8988T (cell line): ENCODE measurements at regions not wholly inside any gene's neighbourhood (a gene's known extent, or its start where the extent isn't known, plus 50 kb on each side); places are given as distances from the start of the nearest gene placed in this dataset.
"Not testable (repeated sequence)": the region's sequence is repeated elsewhere in the genome, so short reads cannot be mapped to it uniquely, and the experiment has no call there.

Source experiments
- DNase-seq: peaks from one replicate; pipeline ENCODE4 v3.0.0; 2011

DNA sequence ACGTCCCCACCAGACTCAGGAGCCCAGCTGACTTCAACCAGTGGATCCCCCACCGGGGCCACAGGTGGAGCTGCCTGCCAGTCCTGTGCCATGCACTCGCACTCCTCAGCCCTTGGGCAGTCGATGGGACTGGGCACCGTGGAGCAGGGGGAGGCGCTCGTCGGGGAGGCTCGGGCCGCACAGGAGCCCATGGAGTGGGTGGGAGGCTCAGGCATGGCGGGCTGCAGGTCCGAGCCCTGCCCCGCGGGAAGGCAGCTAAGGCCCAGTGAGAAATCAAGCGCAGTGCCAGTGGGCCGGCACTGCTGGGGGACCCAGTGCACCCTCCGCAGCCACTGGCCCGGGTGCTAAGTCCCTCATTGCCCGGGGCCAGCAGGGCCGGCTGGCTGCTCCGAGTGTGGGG is 52.3 kb upstream of the LRRC30 start:
- not testable (repeated sequence) for DNase-seq

DNA sequence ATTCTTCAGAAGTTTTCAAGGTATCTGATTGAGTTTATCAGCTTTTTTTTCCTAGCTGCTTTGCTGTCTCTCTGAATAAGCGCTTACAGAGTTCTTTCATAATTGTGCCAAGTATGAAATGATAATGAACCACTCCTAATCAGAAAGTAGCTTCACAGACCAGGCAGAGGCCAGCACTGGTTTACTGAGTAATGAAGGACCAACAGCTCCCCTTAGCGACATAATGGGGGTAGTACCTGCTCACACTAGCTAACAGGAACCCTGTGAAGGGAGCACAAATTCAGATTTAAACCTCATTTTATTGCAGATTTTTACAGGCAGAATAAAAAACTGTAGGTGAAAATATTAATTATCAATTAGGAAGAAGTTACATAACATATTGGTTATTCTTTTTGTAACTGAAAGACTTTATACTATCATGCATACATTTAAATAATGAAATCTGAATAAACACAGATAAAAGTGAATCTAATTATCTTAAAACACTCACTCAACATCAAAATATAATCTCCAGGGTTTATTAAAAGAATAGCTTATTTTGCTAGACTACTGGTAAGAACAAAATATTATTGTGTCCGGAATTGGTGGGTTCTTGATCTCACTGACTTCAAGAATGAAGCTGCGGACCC is 53.7 kb upstream of the LRRC30 start:
- DNase-seq: peak; percentile 63

DNA sequence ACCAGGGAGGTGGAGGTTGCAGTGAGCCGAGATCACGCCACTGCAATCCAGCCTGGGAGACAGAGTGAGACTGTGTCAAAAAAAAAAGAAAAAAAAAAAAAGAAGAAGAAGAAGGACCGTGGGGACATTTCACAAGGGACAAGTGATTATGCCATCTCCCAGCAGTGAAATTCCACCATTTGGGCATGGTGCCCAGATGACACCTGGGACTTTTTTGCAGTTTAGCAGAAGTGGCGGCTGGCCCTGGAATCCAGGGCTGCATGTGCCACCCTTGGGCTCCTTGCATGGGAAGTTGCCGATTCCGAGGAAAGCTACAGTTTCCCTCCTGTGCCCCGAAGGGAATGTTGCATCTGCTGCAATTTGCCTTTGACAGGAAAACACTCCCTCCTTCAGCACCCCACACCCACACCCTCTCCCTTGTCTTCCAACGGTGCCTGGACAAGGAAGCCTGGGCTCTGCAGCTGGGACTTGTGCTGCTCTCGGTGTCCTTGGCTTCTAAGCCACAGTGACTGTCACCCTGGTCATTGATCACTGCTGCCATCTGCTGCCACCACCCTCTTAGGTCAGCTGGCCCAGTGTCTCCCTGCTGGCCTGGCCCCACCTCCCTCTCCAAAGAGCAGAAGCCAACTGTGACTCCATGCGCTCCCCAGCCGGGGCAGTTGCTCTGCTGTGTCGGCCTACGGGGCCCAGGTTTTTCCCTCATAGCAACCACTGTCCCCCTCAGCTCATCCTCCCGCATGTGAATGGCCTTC is 56.4 kb upstream of the LRRC30 start:
- peak; percentile 55 for DNase-seq

DNA sequence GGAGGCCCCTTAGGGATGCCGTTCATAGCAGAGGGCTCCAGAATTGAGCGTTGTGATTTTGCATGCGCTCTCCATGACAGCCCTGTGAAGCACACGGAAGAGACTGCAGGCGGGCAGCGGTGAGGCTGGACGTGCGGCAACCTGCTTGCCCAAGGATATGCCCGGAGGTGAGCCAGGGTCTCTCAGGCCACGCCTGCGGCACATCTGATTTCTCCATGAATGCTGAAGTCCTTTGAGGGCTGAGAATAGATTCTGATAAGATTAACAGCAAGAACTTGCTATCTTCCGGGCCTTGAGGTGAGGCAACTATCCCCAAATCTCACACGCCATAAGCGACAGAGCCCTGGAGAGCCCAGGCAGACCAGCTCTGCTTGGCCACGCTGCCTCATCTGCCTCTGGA is 55.6 kb upstream of the LAMA1 start:
- DNase-seq: no peak

DNA sequence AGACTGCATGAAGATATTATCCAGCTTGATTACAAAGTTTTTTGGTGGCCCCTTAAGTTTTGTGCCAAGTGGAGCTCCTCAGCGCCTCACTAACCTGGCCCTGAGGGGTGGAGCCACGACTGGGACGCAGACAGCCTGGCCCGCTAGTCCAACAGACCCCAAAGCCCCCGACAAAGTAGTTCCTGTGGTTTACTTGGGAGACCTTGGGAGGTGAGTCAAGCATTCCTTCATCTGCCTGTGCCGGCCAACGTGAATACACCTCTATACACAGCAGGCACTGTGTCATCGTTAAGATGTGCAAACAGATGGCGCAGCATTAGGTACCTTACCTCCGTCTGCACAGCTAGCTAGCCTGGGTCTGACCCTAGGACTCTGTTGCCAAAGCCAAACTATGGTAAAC is 55.0 kb upstream of the LAMA1 start:
- DNase-seq: no peak

DNA sequence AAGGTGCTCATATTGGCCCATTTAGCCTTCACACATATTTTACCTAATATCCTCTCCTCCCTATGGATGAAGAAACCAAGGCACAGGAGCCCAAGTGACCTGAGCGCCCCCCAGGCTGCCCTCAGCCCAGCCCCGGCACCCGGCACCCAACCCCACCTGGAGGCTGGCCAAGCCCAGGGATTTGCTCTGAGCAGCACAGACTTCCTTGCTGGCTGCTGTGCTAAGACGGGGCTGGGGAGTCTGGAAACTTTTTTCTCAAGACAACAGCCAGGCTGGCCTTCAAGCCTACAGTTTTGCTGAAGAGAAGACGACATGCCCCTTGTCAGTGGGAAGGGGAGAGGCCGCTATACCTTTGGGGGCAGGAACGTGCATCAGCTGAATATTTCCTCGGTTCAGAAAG is 52.7 kb upstream of the LAMA1 start:
- DNase-seq: no peak

DNA sequence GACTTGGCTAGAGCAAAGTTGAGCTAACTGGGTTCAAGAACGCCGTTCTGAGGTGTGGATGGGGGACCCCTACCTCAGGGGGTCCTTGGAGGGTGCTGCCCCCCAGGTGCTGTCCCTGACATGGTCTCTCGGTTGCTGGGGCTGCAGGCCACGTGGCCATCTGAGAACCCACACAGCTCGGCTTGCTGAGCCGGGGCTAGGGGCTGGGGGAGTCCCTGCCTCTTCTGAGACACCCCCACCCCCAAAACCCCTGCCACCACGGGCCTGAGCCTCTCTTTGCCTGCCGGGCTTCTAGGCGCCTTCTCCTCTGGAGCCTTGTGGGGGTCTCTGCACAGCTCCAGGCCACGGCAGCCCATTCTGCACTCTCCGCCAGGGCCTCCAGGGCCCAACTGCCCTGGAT is 52.0 kb upstream of the LAMA1 start:
- DNase-seq: no peak

DNA sequence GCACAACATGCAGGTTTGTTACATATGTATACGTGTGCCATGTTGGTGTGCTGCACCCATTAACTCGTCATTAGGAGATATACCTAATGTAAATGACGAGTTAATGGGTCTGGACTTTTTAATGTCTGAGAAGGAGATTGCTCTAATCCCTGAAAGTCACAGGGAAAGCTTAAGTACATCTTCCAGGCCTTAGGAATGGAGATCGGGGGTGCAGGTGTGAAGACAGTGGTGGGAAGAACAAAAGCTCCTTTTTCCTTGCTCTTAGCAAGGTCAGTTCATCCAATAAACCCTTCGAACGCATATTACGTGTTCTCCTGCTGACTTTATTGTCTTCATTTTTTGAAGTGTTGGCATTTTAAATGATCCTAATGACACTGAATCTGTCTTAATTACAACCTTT is 50.8 kb upstream of the LAMA1 start:
- no peak for DNase-seq
